Liver (tissue), 8 donors: ENCODE measurements at regions not wholly inside any gene's neighbourhood (a gene's known extent, or its start where the extent isn't known, plus 50 kb on each side); places are given as distances from the start of the nearest gene placed in this dataset.
A peak's percentile ranks its signal among the peaks of the same experiment; 100 is the strongest.
"Not testable (repeated sequence)": the region's sequence is repeated elsewhere in the genome, so short reads cannot be mapped to it uniquely, and the experiment has no call there.

Experiments used
- DNase-seq: peaks from one replicate; pipeline ENCODE4 v3.0.0-alpha.2; 2017; ENCODE audit warnings: low spot score
- H3K27ac ChIP-seq, 2 donors: one replicate each; pipeline ENCODE4 v1.7.0; 2013; ENCODE audit warnings: inconsistent platforms in 2 of 2, low read length in 2 of 2, control low read depth in 1 of 2, low read depth in 1 of 2, mild to moderate bottlenecking in 1 of 2
- H3K27me3 ChIP-seq, 4 donors: one replicate each; pipeline versions ENCODE4 v1.6.1 to v1.7.0; 2013; ENCODE audit warnings: low read length in 3 of 4, inconsistent platforms in 1 of 4, mild to moderate bottlenecking in 1 of 4, moderate library complexity in 1 of 4; ENCODE audit not compliant: control insufficient read depth in 4 of 4, insufficient read depth in 4 of 4
- H3K36me3 ChIP-seq, 4 donors: one replicate each; pipeline versions ENCODE4 v1.6.1 to v1.7.0; 2013; ENCODE audit warnings: low read length in 3 of 4, mild to moderate bottlenecking in 3 of 4, low read depth in 1 of 4, moderate library complexity in 1 of 4; ENCODE audit not compliant: control insufficient read depth in 4 of 4, insufficient read depth in 3 of 4
- H3K4me1 ChIP-seq, 4 donors: one replicate each; pipeline versions ENCODE4 v1.6.1 to v1.7.0; 2013; ENCODE audit warnings: low read length in 3 of 4, mild to moderate bottlenecking in 3 of 4, moderate library complexity in 1 of 4; ENCODE audit not compliant: control insufficient read depth in 4 of 4, insufficient read depth in 4 of 4
- H3K4me3 ChIP-seq, 3 donors: one replicate each; pipeline versions ENCODE4 v1.6.1 to v1.7.0; 2013; ENCODE audit warnings: low read length in 3 of 3, control low read depth in 1 of 3, low read depth in 1 of 3, mild to moderate bottlenecking in 1 of 3
- H3K9ac ChIP-seq, 2 donors: one replicate each; pipeline ENCODE4 v1.7.0; 2013; ENCODE audit warnings: low read length in 2 of 2, mild to moderate bottlenecking in 2 of 2, moderate library complexity in 2 of 2, control low read depth in 1 of 2, low read depth in 1 of 2
- H3K9me3 ChIP-seq, 4 donors: one replicate each; pipeline versions ENCODE4 v1.6.1 to v1.7.0; 2013; ENCODE audit warnings: low read length in 3 of 4; ENCODE audit not compliant: control insufficient read depth in 4 of 4
- EGR1 ChIP-seq, 2 donors: IDR thresholded peaks; 2 replicates each; pipeline ENCODE4 v1.6.1; 2016 to 2018; ENCODE audit warnings: antibody characterized with exemption in 2 of 2, low read depth in 2 of 2
- FOXA1 ChIP-seq: IDR thresholded peaks from 2 replicates; pipeline ENCODE4 v1.6.1; 2016; ENCODE audit warnings: antibody characterized with exemption
- FOXA2 ChIP-seq: IDR thresholded peaks from 2 replicates; pipeline ENCODE4 v1.6.1; 2016; ENCODE audit warnings: antibody characterized with exemption
- GABPA ChIP-seq, 2 donors: IDR thresholded peaks in 1 of 2; conservative IDR thresholded peaks in 1 of 2; 2 replicates each; pipeline ENCODE4 v1.6.1; 2016; ENCODE audit warnings: antibody characterized with exemption in 2 of 2, mild to moderate bottlenecking in 1 of 2, moderate library complexity in 1 of 2
- HNF4A ChIP-seq, 2 donors: conservative IDR thresholded peaks; 2 replicates each; pipeline ENCODE4 v1.6.1; 2016; ENCODE audit warnings: antibody characterized with exemption in 2 of 2, mild to moderate bottlenecking in 2 of 2
- HNF4G ChIP-seq: IDR thresholded peaks from 2 replicates; pipeline ENCODE4 v1.6.1; 2016; ENCODE audit warnings: antibody characterized with exemption
- JUND ChIP-seq, 2 donors: IDR thresholded peaks; 2 replicates each; pipeline ENCODE4 v1.6.1; 2016; ENCODE audit warnings: antibody characterized with exemption in 2 of 2
- NR2F2 ChIP-seq: IDR thresholded peaks from 2 replicates; pipeline ENCODE4 v1.6.1; 2016; ENCODE audit warnings: antibody characterized with exemption
- RXRA ChIP-seq, 2 donors: IDR thresholded peaks; 2 replicates each; pipeline ENCODE4 v1.6.1; 2017 to 2018; ENCODE audit warnings: antibody characterized with exemption in 2 of 2, mild to moderate bottlenecking in 1 of 2
- SP1 ChIP-seq: IDR thresholded peaks from 2 replicates; pipeline ENCODE4 v1.6.1; 2018; ENCODE audit warnings: antibody characterized with exemption, mild to moderate bottlenecking
- TAF1 ChIP-seq: conservative IDR thresholded peaks from 2 replicates; pipeline ENCODE4 v1.6.1; 2016; ENCODE audit warnings: antibody characterized with exemption, mild to moderate bottlenecking
- YY1 ChIP-seq: IDR thresholded peaks from 2 replicates; pipeline ENCODE4 v1.6.1; 2016; ENCODE audit warnings: antibody characterized with exemption, mild to moderate bottlenecking
- WGBS: extraction: QIAGEN DNeasy Blood & Tissue Kit; methylation state at CpG from one replicate; pipeline ENCODE4 v1.1.7; 2013; 5-methylcytosine and 5-hydroxymethylcytosine counted together
- TF ChIP-seq, protein P1 (sequence below): IDR thresholded peaks from 2 replicates; pipeline ENCODE4 v1.6.1; 2016; ENCODE audit warnings: antibody characterized with exemption
- TF ChIP-seq, protein P2 (sequence below): IDR thresholded peaks from 2 replicates; pipeline ENCODE4 v1.6.1; 2016; ENCODE audit warnings: antibody characterized with exemption
- TF ChIP-seq, protein P3 (sequence below): fragments of 150-350 bp; IDR thresholded peaks from 2 replicates; pipeline ENCODE4 v1.5.1; 2017; ENCODE audit warnings: improper control_type of control experiment, low read depth, low read length; ENCODE audit not compliant: missing input control
- TF ChIP-seq, protein P4 (sequence below): IDR thresholded peaks from 2 replicates; pipeline ENCODE4 v1.6.1; 2016; ENCODE audit warnings: antibody characterized with exemption, mild to moderate bottlenecking
- TF ChIP-seq, protein P5 (sequence below): IDR thresholded peaks from 2 replicates; pipeline ENCODE4 v1.6.1; 2016; ENCODE audit warnings: antibody characterized with exemption
- donor health status: healthy.
- donor health status: healthy.
- donor health status: healthy.
- donor health status: healthy.
- donor health status: healthy.

DNA sequence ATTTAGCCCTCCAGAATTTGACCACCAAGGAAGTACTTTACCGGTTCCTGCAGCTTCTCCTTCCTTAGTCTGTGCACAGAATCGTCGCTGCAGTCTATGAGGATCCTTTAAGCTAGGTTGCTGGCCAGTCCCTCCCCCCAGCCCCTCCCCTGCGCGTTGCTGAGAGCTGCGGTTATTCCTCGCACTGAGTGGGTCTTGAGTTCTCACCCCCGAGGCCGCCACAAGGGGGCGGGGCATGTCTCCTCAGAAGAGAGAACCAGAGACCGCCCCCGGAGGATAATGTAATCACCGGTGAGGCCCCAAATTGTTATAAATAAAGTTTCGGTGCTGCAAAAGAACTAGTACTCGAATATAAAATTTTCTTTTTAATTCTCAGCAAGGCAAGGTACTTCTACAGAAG is 1184.9 kb upstream of the CDH2 start:
- TF ChIP-seq YY1 (no peak), NR2F2 (no peak), FOXA1 (no peak), JUND (IDR thresholded peaks at IDR 0.05) (no peak), GABPA (IDR thresholded peaks at IDR 0.05 in 1 of 2, conservative IDR thresholded peaks at IDR 0.05 in 1 of 2) (no peak), EGR1 (IDR thresholded peaks at IDR 0.05; ENCODE audit: low read depth in 2 of 2) (no peak), RXRA (IDR thresholded peaks at IDR 0.05) (no peak), HNF4A (conservative IDR thresholded peaks at IDR 0.05) (no peak), SP1 (no peak), TAF1 (no peak), HNF4G (no peak)
- TF ChIP-seq, protein P1, sequence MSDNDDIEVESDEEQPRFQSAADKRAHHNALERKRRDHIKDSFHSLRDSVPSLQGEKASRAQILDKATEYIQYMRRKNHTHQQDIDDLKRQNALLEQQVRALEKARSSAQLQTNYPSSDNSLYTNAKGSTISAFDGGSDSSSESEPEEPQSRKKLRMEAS = no peak
- TF ChIP-seq, protein P2, sequence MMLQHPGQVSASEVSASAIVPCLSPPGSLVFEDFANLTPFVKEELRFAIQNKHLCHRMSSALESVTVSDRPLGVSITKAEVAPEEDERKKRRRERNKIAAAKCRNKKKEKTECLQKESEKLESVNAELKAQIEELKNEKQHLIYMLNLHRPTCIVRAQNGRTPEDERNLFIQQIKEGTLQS = no peak
- TF ChIP-seq, protein P3, sequence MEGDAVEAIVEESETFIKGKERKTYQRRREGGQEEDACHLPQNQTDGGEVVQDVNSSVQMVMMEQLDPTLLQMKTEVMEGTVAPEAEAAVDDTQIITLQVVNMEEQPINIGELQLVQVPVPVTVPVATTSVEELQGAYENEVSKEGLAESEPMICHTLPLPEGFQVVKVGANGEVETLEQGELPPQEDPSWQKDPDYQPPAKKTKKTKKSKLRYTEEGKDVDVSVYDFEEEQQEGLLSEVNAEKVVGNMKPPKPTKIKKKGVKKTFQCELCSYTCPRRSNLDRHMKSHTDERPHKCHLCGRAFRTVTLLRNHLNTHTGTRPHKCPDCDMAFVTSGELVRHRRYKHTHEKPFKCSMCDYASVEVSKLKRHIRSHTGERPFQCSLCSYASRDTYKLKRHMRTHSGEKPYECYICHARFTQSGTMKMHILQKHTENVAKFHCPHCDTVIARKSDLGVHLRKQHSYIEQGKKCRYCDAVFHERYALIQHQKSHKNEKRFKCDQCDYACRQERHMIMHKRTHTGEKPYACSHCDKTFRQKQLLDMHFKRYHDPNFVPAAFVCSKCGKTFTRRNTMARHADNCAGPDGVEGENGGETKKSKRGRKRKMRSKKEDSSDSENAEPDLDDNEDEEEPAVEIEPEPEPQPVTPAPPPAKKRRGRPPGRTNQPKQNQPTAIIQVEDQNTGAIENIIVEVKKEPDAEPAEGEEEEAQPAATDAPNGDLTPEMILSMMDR = no peak
- TF ChIP-seq, protein P4, sequence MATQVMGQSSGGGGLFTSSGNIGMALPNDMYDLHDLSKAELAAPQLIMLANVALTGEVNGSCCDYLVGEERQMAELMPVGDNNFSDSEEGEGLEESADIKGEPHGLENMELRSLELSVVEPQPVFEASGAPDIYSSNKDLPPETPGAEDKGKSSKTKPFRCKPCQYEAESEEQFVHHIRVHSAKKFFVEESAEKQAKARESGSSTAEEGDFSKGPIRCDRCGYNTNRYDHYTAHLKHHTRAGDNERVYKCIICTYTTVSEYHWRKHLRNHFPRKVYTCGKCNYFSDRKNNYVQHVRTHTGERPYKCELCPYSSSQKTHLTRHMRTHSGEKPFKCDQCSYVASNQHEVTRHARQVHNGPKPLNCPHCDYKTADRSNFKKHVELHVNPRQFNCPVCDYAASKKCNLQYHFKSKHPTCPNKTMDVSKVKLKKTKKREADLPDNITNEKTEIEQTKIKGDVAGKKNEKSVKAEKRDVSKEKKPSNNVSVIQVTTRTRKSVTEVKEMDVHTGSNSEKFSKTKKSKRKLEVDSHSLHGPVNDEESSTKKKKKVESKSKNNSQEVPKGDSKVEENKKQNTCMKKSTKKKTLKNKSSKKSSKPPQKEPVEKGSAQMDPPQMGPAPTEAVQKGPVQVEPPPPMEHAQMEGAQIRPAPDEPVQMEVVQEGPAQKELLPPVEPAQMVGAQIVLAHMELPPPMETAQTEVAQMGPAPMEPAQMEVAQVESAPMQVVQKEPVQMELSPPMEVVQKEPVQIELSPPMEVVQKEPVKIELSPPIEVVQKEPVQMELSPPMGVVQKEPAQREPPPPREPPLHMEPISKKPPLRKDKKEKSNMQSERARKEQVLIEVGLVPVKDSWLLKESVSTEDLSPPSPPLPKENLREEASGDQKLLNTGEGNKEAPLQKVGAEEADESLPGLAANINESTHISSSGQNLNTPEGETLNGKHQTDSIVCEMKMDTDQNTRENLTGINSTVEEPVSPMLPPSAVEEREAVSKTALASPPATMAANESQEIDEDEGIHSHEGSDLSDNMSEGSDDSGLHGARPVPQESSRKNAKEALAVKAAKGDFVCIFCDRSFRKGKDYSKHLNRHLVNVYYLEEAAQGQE = no peak
- TF ChIP-seq, protein P5, sequence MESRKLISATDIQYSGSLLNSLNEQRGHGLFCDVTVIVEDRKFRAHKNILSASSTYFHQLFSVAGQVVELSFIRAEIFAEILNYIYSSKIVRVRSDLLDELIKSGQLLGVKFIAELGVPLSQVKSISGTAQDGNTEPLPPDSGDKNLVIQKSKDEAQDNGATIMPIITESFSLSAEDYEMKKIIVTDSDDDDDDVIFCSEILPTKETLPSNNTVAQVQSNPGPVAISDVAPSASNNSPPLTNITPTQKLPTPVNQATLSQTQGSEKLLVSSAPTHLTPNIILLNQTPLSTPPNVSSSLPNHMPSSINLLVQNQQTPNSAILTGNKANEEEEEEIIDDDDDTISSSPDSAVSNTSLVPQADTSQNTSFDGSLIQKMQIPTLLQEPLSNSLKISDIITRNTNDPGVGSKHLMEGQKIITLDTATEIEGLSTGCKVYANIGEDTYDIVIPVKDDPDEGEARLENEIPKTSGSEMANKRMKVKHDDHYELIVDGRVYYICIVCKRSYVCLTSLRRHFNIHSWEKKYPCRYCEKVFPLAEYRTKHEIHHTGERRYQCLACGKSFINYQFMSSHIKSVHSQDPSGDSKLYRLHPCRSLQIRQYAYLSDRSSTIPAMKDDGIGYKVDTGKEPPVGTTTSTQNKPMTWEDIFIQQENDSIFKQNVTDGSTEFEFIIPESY = no peak
- Histone ChIP-seq H3K27ac (no peak overlapping the region), H3K4me1 (peaks cover 0 to 5% (median 0%) of the 10 kb centered on the region in 4 donors), H3K9me3 (no peaks in the 10 kb centered on the region), H3K4me3 (no peak overlapping the region), H3K36me3 (no peaks in the 10 kb centered on the region), H3K9ac (no peak overlapping the region), H3K27me3 (no peaks in the 10 kb centered on the region)
- DNase-seq = no peak
- WGBS = 87% methylated on average over 15 of the region's 15 CpGs

DNA sequence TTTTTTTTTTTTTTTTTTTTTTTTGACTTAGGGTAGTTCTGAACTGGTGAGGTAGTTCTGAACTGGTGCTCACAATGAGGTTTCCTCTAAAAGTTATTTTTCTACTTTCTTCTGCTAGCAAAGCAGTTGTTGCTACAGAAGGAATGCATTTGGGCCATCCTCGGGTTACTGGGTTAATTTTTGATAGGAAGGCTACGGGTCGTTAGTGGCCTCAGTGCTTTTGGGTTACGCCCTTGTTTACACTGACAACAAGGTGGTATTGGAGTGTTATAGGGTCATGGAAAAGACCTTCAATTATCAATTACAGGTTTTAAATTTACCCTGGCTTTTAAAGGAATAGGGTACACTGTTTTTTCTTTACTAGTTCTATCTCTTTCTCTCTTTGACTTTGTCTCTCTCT is 1183.7 kb upstream of the CDH2 start:
- not testable (repeated sequence) for H3K4me1 ChIP-seq, H3K27ac ChIP-seq, H3K9me3 ChIP-seq, DNase-seq, H3K36me3 ChIP-seq, H3K4me3 ChIP-seq, H3K27me3 ChIP-seq, H3K9ac ChIP-seq
- WGBS = 27% methylated on average over 4 of the region's 4 CpGs
- TF ChIP-seq YY1 (peak; percentile 40), SP1 (peak; percentile 55), FOXA1 (peak; percentile 33), FOXA2 (peak; percentile 82), RXRA (IDR thresholded peaks at IDR 0.05) (peak; percentile 57 to 68), HNF4A (conservative IDR thresholded peaks at IDR 0.05) (peak in 1 of 2 donors; percentile 44)
- TF ChIP-seq, protein P1 = peak; percentile 38
- TF ChIP-seq, protein P5 = peak; percentile 45

DNA sequence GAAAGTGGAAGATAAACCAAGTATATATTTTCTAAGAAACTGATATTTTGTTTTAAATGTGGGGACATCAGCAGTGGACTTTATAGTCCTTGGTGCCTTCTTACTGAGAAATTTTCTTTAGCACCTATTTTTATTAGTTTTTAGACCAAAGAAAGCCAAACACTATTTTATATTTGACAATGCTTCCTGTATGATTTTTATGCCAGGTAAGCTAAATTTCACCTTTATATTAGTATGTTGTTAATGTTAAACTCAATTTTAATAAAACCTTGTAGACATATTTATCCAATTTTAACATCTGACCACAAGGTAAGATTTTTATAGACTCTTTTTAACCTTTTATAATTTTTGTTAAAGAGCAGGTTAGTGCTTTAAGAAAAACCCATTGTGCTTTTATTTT is 1182.3 kb upstream of the CDH2 start:
- not testable (repeated sequence) for DNase-seq, H3K36me3 ChIP-seq, H3K4me3 ChIP-seq, H3K27ac ChIP-seq, H3K27me3 ChIP-seq, H3K4me1 ChIP-seq, H3K9ac ChIP-seq, H3K9me3 ChIP-seq
